ENCODE measurements at regions not wholly inside any gene's neighbourhood (a gene's known extent, or its start where the extent isn't known, plus 50 kb on each side); places are given as distances from the start of the nearest gene placed in this dataset.

DNA sequence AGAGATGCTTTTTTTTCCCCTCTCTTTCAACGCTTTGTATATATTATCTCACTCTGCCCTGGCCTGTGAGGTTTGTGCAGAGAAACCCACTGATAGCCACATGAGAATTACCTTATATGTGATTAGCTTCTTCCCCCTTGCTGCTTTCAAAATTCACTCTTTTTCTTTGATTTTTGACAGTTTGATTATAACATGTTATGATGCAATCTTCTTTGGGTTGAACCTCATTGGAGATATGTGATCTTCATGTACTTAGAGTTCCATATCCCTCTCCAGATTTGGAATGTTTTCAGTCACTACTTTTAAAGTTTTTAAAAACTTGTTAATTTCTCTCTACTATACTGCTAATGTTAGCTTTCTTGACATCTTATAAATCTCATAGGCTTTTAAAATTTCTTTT is 479.5 kb upstream of the AGA start:
- DNase-seq = no peak
- in situ Hi-C loops (cut with MboI; ENCODE audit: low sequenced_read_pairs) = no loop called here
- POLR2A ChIA-PET (ENCODE audit: unreplicated experiment) = no interaction called here

More for the DNA sequence above, 479.5 kb upstream of the AGA start:
- no peak overlapping the region for H4K91ac ChIP-seq (ENCODE audit: insufficient read depth, low read depth, low read length)
- H3K56ac ChIP-seq (ENCODE audit: extremely low read depth, insufficient read depth, low read length) = no peak overlapping the region
- no peak overlapping the region for H3K23ac ChIP-seq (ENCODE audit: low read depth, low read length)
- H2AK5ac ChIP-seq (ENCODE audit: low read depth, low read length) = no peak overlapping the region
- no peak overlapping the region for H3K27ac ChIP-seq (ENCODE audit: insufficient read depth, low read length)
- TF ChIP-seq ELK1 (IDR thresholded peaks at IDR 0.05; ENCODE audit: borderline replicate concordance, low read depth, low read length) (no peak), MAFK (IDR thresholded peaks at IDR 0.05; ENCODE audit: low read depth, low read length) (no peak), FOS (IDR thresholded peaks at IDR 0.05; ENCODE audit: low read depth, low read length) (no peak), RFX5 (IDR thresholded peaks at IDR 0.05; ENCODE audit: low read depth, low read length) (no peak), CEBPB (IDR thresholded peaks at IDR 0.05; ENCODE audit: low read depth, low read length) (peak; percentile 61), MXI1 (IDR thresholded peaks at IDR 0.05; ENCODE audit: borderline replicate concordance, low read depth, low read length) (no peak)
- no peaks in the 10 kb centered on the region for H3K9me1 ChIP-seq (ENCODE audit: insufficient read depth, low read length)
- H4K8ac ChIP-seq (ENCODE audit: low read depth in 2 of 2, low read length in 2 of 2) = no peak overlapping the region
- no peaks in the 10 kb centered on the region for H3K36me3 ChIP-seq (ENCODE audit: control insufficient read depth, insufficient read depth, low read length)
- no peak overlapping the region for H2AK9ac ChIP-seq (replicated peaks; ENCODE audit: low read depth, low read length, poor library complexity)
- no peak overlapping the region for H2BK15ac ChIP-seq (ENCODE audit: low read depth, low read length)
- H4K5ac ChIP-seq (ENCODE audit: low read depth, low read length) = no peak overlapping the region
- no peaks in the 10 kb centered on the region for H3K4me1 ChIP-seq (ENCODE audit: control insufficient read depth, insufficient read depth, low read length)
- dilution Hi-C loops (cut with HindIII; ENCODE audit: low sequenced_read_pairs, unreplicated experiment) = no loop called here
- CTCF ChIA-PET = no interaction called here
- no peaks in the 10 kb centered on the region for H3K9me3 ChIP-seq (ENCODE audit: control insufficient read depth, insufficient read depth, low read length)
- no CpG with 5 or more reads among the region's 1 CpG for WGBS, 2 experiments (ENCODE audit: extremely low coverage in 2 of 2, insufficient read length in 1 of 2)
- no peak overlapping the region for H2AFZ ChIP-seq (replicated peaks; ENCODE audit: low read length, poor library complexity)
- H3K14ac ChIP-seq (replicated peaks; ENCODE audit: low read depth, low read length) = no peak overlapping the region
- H2BK5ac ChIP-seq (ENCODE audit: low read depth, low read length, poor library complexity, severe bottlenecking) = no peak overlapping the region
- H3K4me2 ChIP-seq (ENCODE audit: low read depth, low read length) = no peak overlapping the region
- H3K79me1 ChIP-seq (ENCODE audit: low read depth in 1 of 2, low read length in 2 of 2) = no peaks in the 10 kb centered on the region
- H2BK20ac ChIP-seq (ENCODE audit: low read depth, low read length) = no peak overlapping the region
- no peak overlapping the region for H3K4ac ChIP-seq (ENCODE audit: low read depth, low read length)
- H3K4me3 ChIP-seq (ENCODE audit: insufficient read depth, low read depth, low read length) = no peak overlapping the region
- no peak for ATAC-seq (ENCODE audit: low read depth)
- H4K20me1 ChIP-seq (ENCODE audit: insufficient read depth, low read length) = no peaks in the 10 kb centered on the region
- no peak overlapping the region for H3K18ac ChIP-seq (ENCODE audit: low read depth, low read length)
- no peak overlapping the region for H3K9ac ChIP-seq (ENCODE audit: low read depth, low read length)
- intact Hi-C loops (cut with micrococcal nuclease) = no loop called here
- BruUV-seq (replicated peaks) = no TSS peak
- H2BK120ac ChIP-seq (ENCODE audit: low read depth, low read length) = no peak overlapping the region
- H3K27me3 ChIP-seq (ENCODE audit: control insufficient read depth, insufficient read depth, low read length) = no peaks in the 10 kb centered on the region

Measured in IMR-90 (cell line).